BE2C (cell line): ENCODE measurements at regions not wholly inside any gene's neighbourhood (a gene's known extent, or its start where the extent isn't known, plus 50 kb on each side); places are given as distances from the start of the nearest gene placed in this dataset.

Experiments
- DNase-seq: peaks from one replicate; pipeline ENCODE4 v3.0.0-alpha.2; 2020
- H3K27me3 ChIP-seq: fragments of 250-450 bp; sonication (Bioruptor Pico); 2 replicates; pipeline ENCODE4 v1.5.1; 2020; ENCODE audit warnings: mild to moderate bottlenecking
- H3K36me3 ChIP-seq: fragments of 250-450 bp; sonication (Bioruptor Pico); 2 replicates; pipeline ENCODE4 v1.5.1; 2020; ENCODE audit warnings: mild to moderate bottlenecking
- H3K4me1 ChIP-seq: fragments of 250-450 bp; sonication (Bioruptor Pico); 2 replicates; pipeline ENCODE4 v1.5.1; 2020
- H3K4me3 ChIP-seq: 2 replicates; pipeline ENCODE4 v1.5.1; 2011; ENCODE audit warnings: low read depth, low read length
- H3K9me3 ChIP-seq: fragments of 250-450 bp; sonication (Bioruptor Pico); 2 replicates; pipeline ENCODE4 v1.5.1; 2020
- CTCF ChIP-seq: IDR thresholded peaks from 2 replicates; pipeline ENCODE4 v1.5.1; 2012; ENCODE audit warnings: mild to moderate bottlenecking, low read depth, low read length

- no peaks in the 10 kb centered on the region for H3K9me3 ChIP-seq
- TF ChIP-seq CTCF = no peak
- no peaks in the 10 kb centered on the region for H3K27me3 ChIP-seq
- no peaks in the 10 kb centered on the region for H3K4me1 ChIP-seq
- DNase-seq = no peak
- H3K36me3 ChIP-seq = no peaks in the 10 kb centered on the region
- H3K4me3 ChIP-seq = no peak overlapping the region
These were observed 241.1 kb upstream of the GADL1 start for GRCh38 chr3:31135546-31135945.

- Histone ChIP-seq H3K36me3 (no peaks in the 10 kb centered on the region), H3K4me1 (no peaks in the 10 kb centered on the region), H3K9me3 (no peaks in the 10 kb centered on the region), H3K4me3 (no peak overlapping the region), H3K27me3 (no peaks in the 10 kb centered on the region)
- no peak for DNase-seq
- no peak for TF ChIP-seq CTCF
These were observed 243.4 kb upstream of the GADL1 start for GRCh38 chr3:31137718-31138465.

- no peak for TF ChIP-seq CTCF
- no peaks in the 10 kb centered on the region for H3K9me3 ChIP-seq
- no peaks in the 10 kb centered on the region for H3K36me3 ChIP-seq
- H3K27me3 ChIP-seq = no peaks in the 10 kb centered on the region
- no peak overlapping the region for H3K4me3 ChIP-seq
- H3K4me1 ChIP-seq = no peaks in the 10 kb centered on the region
- no peak for DNase-seq
These were observed 246.0 kb upstream of the GADL1 start for GRCh38 chr3:31140470-31140869.

- Histone ChIP-seq H3K36me3 (no peaks in the 10 kb centered on the region), H3K9me3 (no peaks in the 10 kb centered on the region), H3K4me3 (no peak overlapping the region), H3K4me1 (no peaks in the 10 kb centered on the region), H3K27me3 (no peaks in the 10 kb centered on the region)
- DNase-seq = no peak
- TF ChIP-seq CTCF = no peak
These were observed 247.7 kb upstream of the GADL1 start for GRCh38 chr3:31142139-31142538.

GRCh38 chr3:31142543-31142942 lies 248.1 kb upstream of the GADL1 start:
- DNase-seq = no peak
- Histone ChIP-seq H3K4me1 (no peaks in the 10 kb centered on the region), H3K4me3 (no peak overlapping the region), H3K9me3 (no peaks in the 10 kb centered on the region), H3K36me3 (no peaks in the 10 kb centered on the region), H3K27me3 (no peaks in the 10 kb centered on the region)
- TF ChIP-seq CTCF = no peak

GRCh38 chr3:31145062-31145461 lies 250.6 kb upstream of the GADL1 start:
- no peaks in the 10 kb centered on the region for H3K27me3 ChIP-seq
- H3K4me3 ChIP-seq = no peak overlapping the region
- H3K36me3 ChIP-seq = no peaks in the 10 kb centered on the region
- DNase-seq = no peak
- H3K4me1 ChIP-seq = no peaks in the 10 kb centered on the region
- TF ChIP-seq CTCF = no peak
- no peaks in the 10 kb centered on the region for H3K9me3 ChIP-seq
